SU-DHL-6 (cell line): ENCODE measurements at regions not wholly inside any gene's neighbourhood (a gene's known extent, or its start where the extent isn't known, plus 50 kb on each side); places are given as distances from the start of the nearest gene placed in this dataset.

Experiments
- H2AFZ ChIP-seq: fragments of 200-600 bp; sonication (generic); 2 replicates; pipeline ENCODE4 v1.6.1; 2014; ENCODE audit warnings: low read depth, mild to moderate bottlenecking, moderate library complexity, mixed read lengths, antibody characterized with exemption, low read length; ENCODE audit not compliant: severe bottlenecking
- H3F3A ChIP-seq: fragments of 200-600 bp; shearing (Covaris generic); 2 replicates; pipeline ENCODE4 v1.6.0; 2016; ENCODE audit warnings: antibody characterized with exemption, mild to moderate bottlenecking; ENCODE audit not compliant: insufficient read depth
- H3K27ac ChIP-seq: fragments of 200-600 bp; sonication (generic); 2 replicates; pipeline ENCODE4 v1.5.1; 2016; ENCODE audit warnings: low read depth, mild to moderate bottlenecking, low read length, moderate library complexity, mixed read lengths
- H3K27me3 ChIP-seq: fragments of 200-600 bp; sonication (generic), shearing (Covaris generic); 2 replicates; pipeline ENCODE4 v1.6.0; 2014; ENCODE audit warnings: mild to moderate bottlenecking, low read length
- H3K36me3 ChIP-seq: fragments of 200-600 bp; sonication (generic); 2 replicates; pipeline ENCODE4 v1.6.1; 2014; ENCODE audit warnings: mild to moderate bottlenecking, low read length, mixed read lengths
- H3K4me2 ChIP-seq: fragments of 300-600, 200-600 bp; shearing (Covaris generic), sonication (generic); 2 replicates; pipeline ENCODE4 v1.6.0; 2014; ENCODE audit warnings: low read length, low read depth, mild to moderate bottlenecking; ENCODE audit not compliant: poor library complexity, severe bottlenecking
- H3K4me3 ChIP-seq: fragments of 200-600 bp; sonication (generic); 2 replicates; pipeline ENCODE4 v1.5.1; 2014; ENCODE audit warnings: antibody characterized with exemption, low read length, mild to moderate bottlenecking, mixed read lengths; ENCODE audit not compliant: insufficient read depth, poor library complexity, severe bottlenecking
- H3K79me2 ChIP-seq: fragments of 200-600 bp; sonication (generic); 2 replicates; pipeline ENCODE4 v1.6.1; 2014; ENCODE audit warnings: mild to moderate bottlenecking, low read length, moderate library complexity; ENCODE audit not compliant: insufficient read depth
- H3K9ac ChIP-seq: fragments of 200-600 bp; sonication (generic); 2 replicates; pipeline ENCODE4 v1.7.0; 2014; ENCODE audit warnings: mild to moderate bottlenecking, low read length
- H3K9me2 ChIP-seq: fragments of 200-600 bp; sonication (generic); replicated peaks from 2 replicates; pipeline ENCODE4 v1.6.1; 2014; ENCODE audit warnings: low read length; ENCODE audit not compliant: insufficient read depth
- H3K9me3 ChIP-seq: fragments of 200-600 bp; sonication (generic); 2 replicates; pipeline ENCODE4 v1.6.1; 2014; ENCODE audit warnings: low read length, mixed read lengths; ENCODE audit not compliant: insufficient read depth
- H4K20me1 ChIP-seq: fragments of 200-600 bp; sonication (generic); 2 replicates; pipeline ENCODE4 v1.6.1; 2014; ENCODE audit warnings: low read depth, mild to moderate bottlenecking, antibody characterized with exemption, low read length, moderate library complexity, mixed read lengths
- CTCF ChIP-seq: fragments of 200-600 bp; sonication (generic); IDR thresholded peaks from one replicate; pipeline ENCODE4 v1.5.1; 2017; ENCODE audit warnings: antibody characterized with exemption, mild to moderate bottlenecking, low read length, moderate library complexity; ENCODE audit not compliant: insufficient read depth, poor library complexity, severe bottlenecking
- EZH2phosphoT487 ChIP-seq: fragments of 200-600 bp; sonication (generic), shearing (Covaris generic); conservative IDR thresholded peaks from 2 replicates; pipeline ENCODE4 v1.6.1; 2018; ENCODE audit warnings: mild to moderate bottlenecking, antibody characterized with exemption, low read length, moderate library complexity, mixed read lengths

- Histone ChIP-seq H3K79me2 (no peaks in the 10 kb centered on the region), H3K27ac (no peak overlapping the region), H3K36me3 (no peaks in the 10 kb centered on the region), H3F3A (no peaks in the 10 kb centered on the region), H3K9me3 (no peaks in the 10 kb centered on the region), H3K27me3 (no peaks in the 10 kb centered on the region), H3K9ac (no peak overlapping the region), H4K20me1 (no peaks in the 10 kb centered on the region), H3K9me2 (no peaks in the 10 kb centered on the region), H3K4me2 (no peak overlapping the region), H2AFZ (no peak overlapping the region), H3K4me3 (no peak overlapping the region)
- no peak for TF ChIP-seq EZH2phosphoT487
- TF ChIP-seq CTCF, result no peak
These were observed 259.9 kb downstream of the HAUS1 start for GRCh38 chr18:46364048-46364447.

- peaks cover 7% of the 10 kb centered on the region; the same call in 1 of the 2 replicates for H3K9me3 ChIP-seq
- H3K4me3 ChIP-seq, result no peak overlapping the region
- no peaks in the 10 kb centered on the region for H3K9me2 ChIP-seq
- no peaks in the 10 kb centered on the region for H3F3A ChIP-seq
- no peaks in the 10 kb centered on the region for H3K27me3 ChIP-seq
- H3K27ac ChIP-seq, result no peak overlapping the region
- TF ChIP-seq CTCF, result no peak
- no peak for TF ChIP-seq EZH2phosphoT487
- H4K20me1 ChIP-seq, result no peaks in the 10 kb centered on the region
- no peak overlapping the region for H3K4me2 ChIP-seq
- no peak overlapping the region for H2AFZ ChIP-seq
- H3K79me2 ChIP-seq, result no peaks in the 10 kb centered on the region
- H3K36me3 ChIP-seq, result no peaks in the 10 kb centered on the region
- H3K9ac ChIP-seq, result no peak overlapping the region
These were observed 262.0 kb downstream of the HAUS1 start for GRCh38 chr18:46366201-46366600.

- no peak overlapping the region for H3K4me3 ChIP-seq
- no peaks in the 10 kb centered on the region for H3K79me2 ChIP-seq
- H3F3A ChIP-seq, result no peaks in the 10 kb centered on the region
- no peak overlapping the region for H3K9ac ChIP-seq
- no peaks in the 10 kb centered on the region for H3K36me3 ChIP-seq
- no peaks in the 10 kb centered on the region for H4K20me1 ChIP-seq
- peaks cover 11% of the 10 kb centered on the region; the same call in 1 of the 2 replicates for H3K9me3 ChIP-seq
- H3K9me2 ChIP-seq, result no peaks in the 10 kb centered on the region
- H3K27me3 ChIP-seq, result no peaks in the 10 kb centered on the region
- no peak for TF ChIP-seq CTCF
- no peak for TF ChIP-seq EZH2phosphoT487
- H3K27ac ChIP-seq, result no peak overlapping the region
- no peak overlapping the region for H3K4me2 ChIP-seq
- H2AFZ ChIP-seq, result no peak overlapping the region
These were observed 262.7 kb downstream of the HAUS1 start for GRCh38 chr18:46366751-46367376.
